Daoy (cell line): ENCODE measurements at regions not wholly inside any gene's neighbourhood (a gene's known extent, or its start where the extent isn't known, plus 50 kb on each side); places are given as distances from the start of the nearest gene placed in this dataset.

Experiments used
- DNase-seq: peaks from one replicate; pipeline ENCODE4 v3.0.0-alpha.2; 2015; ENCODE audit warnings: low read depth

GRCh38 chr11:13869398-13869886, 93.1 kb upstream of the SPON1 start:
- no peak for DNase-seq

DNA sequence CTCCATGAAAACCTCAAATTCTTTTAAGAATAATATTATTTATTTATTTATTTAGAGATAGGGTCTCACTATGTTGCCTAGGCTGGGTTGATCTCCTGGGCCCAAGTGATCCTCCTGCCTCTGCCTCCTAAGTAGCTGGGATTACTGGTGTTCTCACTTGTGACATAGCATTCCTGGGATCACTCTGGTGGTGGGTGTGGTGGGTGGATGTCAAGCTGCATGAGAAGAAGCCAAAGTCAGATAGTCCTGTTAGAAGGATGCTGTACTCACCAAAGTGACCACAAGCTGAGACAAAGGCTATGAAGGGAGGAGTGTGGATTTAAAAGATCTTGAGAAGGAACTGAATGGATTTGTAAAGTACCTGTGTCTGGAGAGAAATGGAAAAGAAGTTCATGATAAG, 87.9 kb upstream of the SPON1 start:
- no peak for DNase-seq

GRCh38 chr11:13875643-13876042, 86.9 kb upstream of the SPON1 start:
- no peak for DNase-seq

DNA sequence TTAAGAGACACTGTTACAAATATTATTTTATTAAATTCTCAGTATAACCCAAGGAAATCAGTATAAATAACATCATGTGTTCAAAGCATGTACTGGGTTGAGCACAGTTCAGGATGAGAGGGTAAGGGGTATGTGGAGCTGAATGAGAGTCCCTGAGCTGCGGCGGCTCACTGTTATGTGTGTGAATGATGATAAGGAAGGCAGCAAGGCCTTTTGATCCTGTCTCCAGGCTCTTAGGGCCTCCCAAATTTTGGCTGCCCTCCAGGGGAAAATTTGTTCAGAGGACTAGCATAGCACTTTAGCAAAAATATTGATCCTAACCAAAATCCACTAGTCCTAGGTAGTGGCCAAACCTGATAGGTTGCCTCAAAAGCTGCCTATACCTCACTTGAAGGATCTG, 86.1 kb upstream of the SPON1 start:
- no peak for DNase-seq

GRCh38 chr11:13878077-13878476, 84.4 kb upstream of the SPON1 start:
- no peak for DNase-seq

DNA sequence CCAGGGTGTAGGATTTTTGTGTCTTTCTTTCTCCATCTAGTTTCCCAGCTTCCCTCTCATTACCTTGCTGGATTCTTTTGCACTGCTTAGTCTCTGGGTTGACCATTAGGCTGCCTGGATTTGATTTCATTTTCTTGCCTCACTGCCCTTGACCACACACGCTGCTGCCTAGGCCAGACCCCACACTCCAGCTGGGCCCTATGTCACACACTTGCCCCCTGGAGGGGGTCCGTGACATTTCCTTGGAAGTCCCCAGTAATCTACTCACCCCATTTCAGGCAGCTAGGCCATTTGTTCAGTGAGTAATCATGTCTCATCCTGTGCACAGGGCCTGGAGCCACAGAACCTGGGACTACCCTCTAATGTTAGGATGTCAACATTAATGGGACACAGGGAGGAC, 81.9 kb upstream of the SPON1 start:
- DNase-seq, result peak; percentile 51

- no peak for DNase-seq
Observed at GRCh38 chr11:13881226-13881905, 81.2 kb upstream of the SPON1 start.

- no peak for DNase-seq
Observed at GRCh38 chr11:13883042-13883441, 79.5 kb upstream of the SPON1 start.

DNA sequence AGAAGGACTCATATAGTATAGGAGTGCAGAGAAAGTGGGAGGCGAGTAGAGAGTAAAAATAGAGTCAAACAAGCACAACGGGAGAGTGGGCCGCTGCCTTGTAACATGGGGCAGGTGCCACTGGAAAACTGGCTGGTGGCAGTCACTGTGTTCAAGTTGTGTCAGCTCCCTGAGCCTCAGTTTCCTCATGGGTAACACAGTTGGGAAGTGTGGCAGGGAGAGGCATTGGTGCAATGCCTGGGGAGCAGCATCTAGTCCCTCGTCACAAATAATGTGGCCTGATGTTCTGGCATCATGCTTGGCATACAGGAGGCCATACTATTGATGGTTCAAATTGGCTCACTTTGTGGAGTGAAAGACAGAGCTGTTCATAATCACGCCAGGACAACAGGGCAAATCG, 78.9 kb upstream of the SPON1 start:
- no peak for DNase-seq

DNA sequence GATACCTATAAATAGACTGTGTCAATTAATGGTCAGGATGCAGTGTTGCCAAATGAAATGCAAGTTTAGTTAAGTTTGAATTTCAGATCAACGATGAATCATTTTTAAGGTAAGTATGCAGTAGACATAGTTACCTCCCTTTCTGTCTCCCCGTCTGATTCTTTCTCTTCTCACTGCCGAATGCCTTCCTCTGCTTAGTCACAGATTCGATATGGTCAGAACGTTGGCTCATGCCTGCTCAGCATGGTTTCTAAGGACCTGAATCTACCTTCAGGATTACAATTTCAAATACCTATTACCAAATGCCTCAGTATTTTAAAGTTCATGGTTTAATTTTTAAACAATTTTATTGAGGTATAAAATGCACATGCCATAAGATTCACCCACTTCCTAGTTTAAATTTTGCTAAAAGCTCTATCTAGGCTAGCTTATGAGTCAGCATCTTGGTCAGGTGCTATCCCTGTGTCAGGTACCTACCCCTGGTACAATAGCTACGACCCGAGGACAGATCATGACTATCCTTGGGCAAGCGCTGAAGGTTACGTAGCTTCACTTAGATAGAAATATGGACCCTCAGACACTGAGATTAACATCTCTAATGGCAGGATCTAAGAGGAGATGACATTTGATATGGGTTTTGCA, 78.2 kb upstream of the SPON1 start:
- peak; percentile 40 for DNase-seq

DNA sequence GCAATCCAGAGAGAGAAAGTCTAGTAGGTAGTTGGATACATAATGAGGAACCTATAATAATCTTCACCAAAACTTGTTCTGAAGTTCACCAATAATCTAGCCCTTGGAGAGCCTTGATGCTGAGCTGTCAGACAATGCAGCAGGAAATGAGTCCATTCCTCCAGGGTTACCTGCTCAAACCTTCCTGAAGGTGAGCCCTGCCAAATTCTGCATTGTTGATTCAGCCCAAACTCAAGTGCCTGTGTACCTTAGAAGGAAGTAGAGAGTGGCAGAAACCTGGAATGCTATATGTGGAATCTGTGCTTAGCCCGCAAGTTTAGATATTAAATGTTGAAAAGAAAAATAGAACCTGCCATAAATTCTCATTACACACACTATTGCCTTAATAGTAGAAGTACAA, 77.4 kb upstream of the SPON1 start:
- no peak for DNase-seq

GRCh38 chr11:13889552-13890249, 72.8 kb upstream of the SPON1 start:
- DNase-seq, result no peak

DNA sequence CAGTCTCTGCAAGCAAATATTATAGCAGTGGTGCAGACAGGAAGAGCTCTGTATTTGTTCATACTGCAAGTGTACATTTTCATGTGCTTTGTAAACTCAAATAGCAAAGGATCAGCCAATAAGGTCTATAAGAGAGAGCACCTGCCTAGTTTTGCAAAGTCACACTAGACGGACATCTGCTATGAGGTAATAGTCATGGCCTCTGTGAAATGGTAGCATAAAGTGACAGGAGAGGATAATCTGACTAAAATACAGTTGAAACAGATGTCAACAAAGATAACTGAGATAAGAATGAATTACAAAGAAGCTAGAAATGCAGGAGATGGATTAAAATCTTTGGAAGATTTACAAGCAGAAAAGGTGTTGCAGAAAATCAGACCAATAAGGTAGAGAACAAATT, 70.6 kb upstream of the SPON1 start:
- DNase-seq, result no peak

DNA sequence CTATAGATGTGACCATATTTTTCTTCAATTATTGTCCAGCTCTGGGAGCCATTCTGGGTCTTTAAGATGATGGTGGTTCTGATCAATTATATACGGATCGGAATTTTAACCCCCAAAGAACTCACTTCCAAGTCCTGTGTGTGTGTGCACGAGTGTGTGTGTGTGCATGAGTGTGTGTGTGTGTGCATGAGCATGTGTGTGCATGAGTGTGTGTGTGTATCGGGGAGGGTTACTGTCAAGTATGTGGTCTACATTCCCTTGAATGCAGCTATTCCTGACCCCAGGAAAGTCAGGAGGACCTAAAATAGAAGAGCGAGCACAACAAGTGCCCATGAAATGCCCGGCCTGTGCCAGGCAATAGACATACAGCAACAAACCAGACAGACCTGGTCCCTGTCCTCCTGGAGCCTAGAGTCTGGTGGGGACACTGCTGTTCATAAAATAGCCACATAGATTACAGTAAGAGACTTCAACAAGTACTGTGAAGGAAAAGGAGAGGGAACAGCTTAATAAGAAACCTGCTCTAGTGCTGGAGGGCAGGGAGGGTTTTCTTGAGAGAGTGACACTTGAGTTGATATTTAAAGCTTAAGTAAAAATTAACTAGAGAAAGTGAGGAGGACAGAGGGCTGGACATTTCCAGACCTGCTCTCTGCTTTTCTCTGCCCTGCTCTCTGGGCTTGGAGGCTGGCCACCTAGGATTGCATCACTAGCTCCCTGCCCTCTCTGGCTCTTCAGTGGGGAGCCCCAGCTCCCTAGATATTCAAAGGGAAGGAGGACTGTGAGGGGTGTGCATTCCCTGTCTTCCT, 66.1 kb upstream of the SPON1 start:
- DNase-seq, result no peak

GRCh38 chr11:13896981-13897353, 65.6 kb upstream of the SPON1 start:
- no peak for DNase-seq

GRCh38 chr11:13897646-13898276, 64.8 kb upstream of the SPON1 start:
- no peak for DNase-seq

- DNase-seq, result no peak
Observed at GRCh38 chr11:13899603-13900002, 62.9 kb upstream of the SPON1 start.

- no peak for DNase-seq
Observed at GRCh38 chr11:13902523-13902922, 60.0 kb upstream of the SPON1 start.

GRCh38 chr11:13905137-13905781, 57.3 kb upstream of the SPON1 start:
- no peak for DNase-seq

DNA sequence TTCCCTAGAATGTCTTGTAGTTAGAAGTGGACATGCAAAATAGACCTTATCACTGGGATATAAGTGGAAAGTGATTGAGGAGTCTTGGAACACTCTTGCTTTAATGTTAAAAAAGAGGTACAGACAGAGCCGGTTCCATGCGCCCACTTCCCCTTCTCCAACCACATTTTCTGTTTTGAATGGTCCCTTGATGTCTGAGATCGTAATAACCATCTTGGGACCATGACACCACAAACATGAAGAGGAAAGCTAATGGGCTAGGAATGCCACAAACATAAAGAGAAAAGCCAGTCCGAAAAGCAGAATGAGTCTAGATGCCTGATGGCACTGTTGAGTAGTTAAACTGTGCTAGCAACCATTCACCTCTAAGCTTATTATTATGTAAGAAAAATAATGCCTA, 54.8 kb upstream of the SPON1 start:
- DNase-seq, result no peak

- no peak for DNase-seq
Observed at GRCh38 chr11:13908535-13908934, 54.0 kb upstream of the SPON1 start.
